GM08714 (cell line): ENCODE measurements at regions not wholly inside any gene's neighbourhood (a gene's known extent, or its start where the extent isn't known, plus 50 kb on each side); places are given as distances from the start of the nearest gene placed in this dataset.

Experiments
- H3K4me3 ChIP-seq: fragments of 200-500 bp; sonication (Bioruptor generic); 2 replicates; pipeline ENCODE4 v1.5.1; 2014; ENCODE audit warnings: mild to moderate bottlenecking, low read length, inconsistent platforms
- ZNF274 ChIP-seq: IDR thresholded peaks from 2 replicates; pipeline ENCODE4 v1.6.1; 2012; ENCODE audit warnings: mild to moderate bottlenecking, low read depth, low read length

GRCh38 chr3:137343283-137343682, 385.5 kb downstream of the IL20RB start:
- no peak for TF ChIP-seq ZNF274
- no peak overlapping the region for H3K4me3 ChIP-seq

- no peak for TF ChIP-seq ZNF274
- H3K4me3 ChIP-seq: no peak overlapping the region
Observed at GRCh38 chr3:137347132-137347531, 389.3 kb downstream of the IL20RB start.

GRCh38 chr3:137347817-137348368, 390.1 kb downstream of the IL20RB start:
- no peak for TF ChIP-seq ZNF274
- no peak overlapping the region for H3K4me3 ChIP-seq

- no peak for TF ChIP-seq ZNF274
- H3K4me3 ChIP-seq: no peak overlapping the region
Observed at GRCh38 chr3:137348936-137349335, 391.2 kb downstream of the IL20RB start.

GRCh38 chr3:137349557-137350348, 392.0 kb downstream of the IL20RB start:
- no peak overlapping the region for H3K4me3 ChIP-seq
- no peak for TF ChIP-seq ZNF274

GRCh38 chr3:137360531-137361201, 402.9 kb downstream of the IL20RB start:
- no peak for TF ChIP-seq ZNF274
- no peak overlapping the region for H3K4me3 ChIP-seq

GRCh38 chr3:137382005-137382594, 382.0 kb upstream of the SOX14 start:
- no peak for TF ChIP-seq ZNF274
- no peak overlapping the region for H3K4me3 ChIP-seq

GRCh38 chr3:137385922-137386321, 378.2 kb upstream of the SOX14 start:
- no peak overlapping the region for H3K4me3 ChIP-seq
- TF ChIP-seq ZNF274: no peak

- H3K4me3 ChIP-seq: no peak overlapping the region
- no peak for TF ChIP-seq ZNF274
Observed at GRCh38 chr3:137409584-137409983, 354.5 kb upstream of the SOX14 start.

GRCh38 chr3:137410028-137410427, 354.1 kb upstream of the SOX14 start:
- no peak overlapping the region for H3K4me3 ChIP-seq
- no peak for TF ChIP-seq ZNF274

- no peak overlapping the region for H3K4me3 ChIP-seq
- no peak for TF ChIP-seq ZNF274
Observed at GRCh38 chr3:137420198-137420995, 343.7 kb upstream of the SOX14 start.

- TF ChIP-seq ZNF274: no peak
Observed at GRCh38 chr3:137438561-137438960, 325.6 kb upstream of the SOX14 start.

GRCh38 chr3:137460944-137461343, 303.2 kb upstream of the SOX14 start:
- H3K4me3 ChIP-seq: no peak overlapping the region
- TF ChIP-seq ZNF274: no peak

More at GRCh38 chr3:137438561-137438960, 325.6 kb upstream of the SOX14 start:
- H3K4me3 ChIP-seq: no peak overlapping the region

GRCh38 chr3:137463131-137463530, 301.0 kb upstream of the SOX14 start:
- no peak for TF ChIP-seq ZNF274
- no peak overlapping the region for H3K4me3 ChIP-seq
